ENCODE measurements at regions not wholly inside any gene's neighbourhood (a gene's known extent, or its start where the extent isn't known, plus 50 kb on each side); places are given as distances from the start of the nearest gene placed in this dataset.

GRCh38 chr3:59663076-59663850 is 613.4 kb upstream of the CFAP20DC start:
- Mint-ChIP-seq H3K27me3 (ENCODE audit: insufficient read depth) (no peaks in the 10 kb centered on the region; the same call in 1 of the 2 replicates), H3K4me3 (no peak overlapping the region), H3K4me1 (ENCODE audit: low read depth) (no peaks in the 10 kb centered on the region), H3K27ac (no peak overlapping the region), H3K9me3 (peaks cover 21% of the 10 kb centered on the region), H3K36me3 (ENCODE audit: low read depth) (no peaks in the 10 kb centered on the region)
- no peak for DNase-seq
- TF ChIP-seq CTCF (IDR thresholded peaks at IDR 0.05) = no peak

- no peak for TF ChIP-seq CTCF (IDR thresholded peaks at IDR 0.05)
- DNase-seq = no peak
- no peak overlapping the region for H3K27ac Mint-ChIP-seq
- no peaks in the 10 kb centered on the region for H3K4me1 Mint-ChIP-seq (ENCODE audit: low read depth)
- no peak overlapping the region for H3K4me3 Mint-ChIP-seq
- peaks cover 21% of the 10 kb centered on the region for H3K9me3 Mint-ChIP-seq
- no peaks in the 10 kb centered on the region for H3K36me3 Mint-ChIP-seq (ENCODE audit: low read depth)
- H3K27me3 Mint-ChIP-seq (ENCODE audit: insufficient read depth) = no peaks in the 10 kb centered on the region; the same call in 1 of the 2 replicates
Measured at GRCh38 chr3:59660852-59661625, 611.2 kb upstream of the CFAP20DC start.

- no peaks in the 10 kb centered on the region; the same call in 1 of the 2 replicates for H3K27me3 Mint-ChIP-seq (ENCODE audit: insufficient read depth)
- no peak overlapping the region for H3K27ac Mint-ChIP-seq
- H3K9me3 Mint-ChIP-seq = peaks cover 21% of the 10 kb centered on the region
- H3K4me1 Mint-ChIP-seq (ENCODE audit: low read depth) = no peaks in the 10 kb centered on the region
- H3K4me3 Mint-ChIP-seq = no peak overlapping the region
- no peaks in the 10 kb centered on the region for H3K36me3 Mint-ChIP-seq (ENCODE audit: low read depth)
- DNase-seq = no peak
- no peak for TF ChIP-seq CTCF (IDR thresholded peaks at IDR 0.05)
Measured at GRCh38 chr3:59660376-59660775, 610.6 kb upstream of the CFAP20DC start.

- H3K4me3 Mint-ChIP-seq = no peak overlapping the region
- peaks cover 21% of the 10 kb centered on the region for H3K9me3 Mint-ChIP-seq
- no peak for TF ChIP-seq CTCF (IDR thresholded peaks at IDR 0.05)
- no peaks in the 10 kb centered on the region; the same call in 1 of the 2 replicates for H3K27me3 Mint-ChIP-seq (ENCODE audit: insufficient read depth)
- no peak for DNase-seq
- no peak overlapping the region for H3K27ac Mint-ChIP-seq
- no peaks in the 10 kb centered on the region for H3K4me1 Mint-ChIP-seq (ENCODE audit: low read depth)
- no peaks in the 10 kb centered on the region for H3K36me3 Mint-ChIP-seq (ENCODE audit: low read depth)
Measured at GRCh38 chr3:59659755-59660154, 609.9 kb upstream of the CFAP20DC start.

- H3K4me3 Mint-ChIP-seq = no peak overlapping the region
- no peak for TF ChIP-seq CTCF (IDR thresholded peaks at IDR 0.05)
- H3K4me1 Mint-ChIP-seq (ENCODE audit: low read depth) = no peaks in the 10 kb centered on the region
- no peak overlapping the region for H3K27ac Mint-ChIP-seq
- DNase-seq = no peak
- H3K36me3 Mint-ChIP-seq (ENCODE audit: low read depth) = no peaks in the 10 kb centered on the region
- no peaks in the 10 kb centered on the region; the same call in 1 of the 2 replicates for H3K27me3 Mint-ChIP-seq (ENCODE audit: insufficient read depth)
- H3K9me3 Mint-ChIP-seq = peaks cover 17% of the 10 kb centered on the region
Measured at GRCh38 chr3:59658866-59659265, 609.0 kb upstream of the CFAP20DC start.
